NCI-H2107 treated with DMSO at 0.1 percent for 48 hours (cell line): ENCODE measurements at regions not wholly inside any gene's neighbourhood (a gene's known extent, or its start where the extent isn't known, plus 50 kb on each side); places are given as distances from the start of the nearest gene placed in this dataset.

Source experiments
- DNase-seq: peaks from one replicate; lab custom pipeline; 2025; ENCODE audit not compliant: unreplicated experiment; lab: John Stamatoyannopoulos, UW

DNA sequence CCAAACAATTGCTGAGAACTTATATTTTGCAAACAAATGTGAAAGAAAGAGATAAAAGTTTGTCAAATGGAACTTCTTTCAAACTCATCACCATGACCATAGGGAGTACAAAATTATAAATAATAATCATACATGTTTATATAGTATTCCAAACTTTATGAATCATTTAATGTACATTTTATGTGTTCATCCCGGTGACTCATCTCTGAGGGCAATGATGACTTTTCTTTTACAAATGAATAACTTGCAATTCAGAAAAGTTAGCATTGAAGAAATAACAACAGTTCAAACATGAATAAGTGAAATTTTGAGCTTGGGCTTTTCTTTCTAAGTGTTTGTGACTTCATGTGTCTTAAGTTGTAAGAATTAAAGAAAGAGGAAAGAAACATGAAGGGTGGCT is 66.3 kb upstream of the CDH8 start:
- no peak for DNase-seq

DNA sequence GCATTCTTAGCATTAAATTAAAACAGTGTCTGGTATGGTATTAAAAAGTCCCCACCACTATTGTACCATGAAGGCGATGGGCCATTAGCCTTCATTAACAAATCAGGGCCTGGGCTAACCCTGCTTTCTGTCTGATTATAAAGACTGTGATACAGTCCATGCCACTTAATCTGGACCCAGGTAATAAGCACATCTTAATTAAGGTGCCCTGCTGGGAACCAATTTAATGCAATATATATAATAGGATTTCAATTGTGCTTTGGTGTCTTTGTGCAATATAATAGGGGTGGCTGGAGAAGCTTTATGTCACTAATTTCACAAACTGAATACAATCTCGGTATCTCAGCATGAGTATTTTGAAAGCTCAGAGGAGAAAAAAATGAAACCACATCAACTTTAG is 64.4 kb upstream of the CDH8 start:
- no peak for DNase-seq

DNA sequence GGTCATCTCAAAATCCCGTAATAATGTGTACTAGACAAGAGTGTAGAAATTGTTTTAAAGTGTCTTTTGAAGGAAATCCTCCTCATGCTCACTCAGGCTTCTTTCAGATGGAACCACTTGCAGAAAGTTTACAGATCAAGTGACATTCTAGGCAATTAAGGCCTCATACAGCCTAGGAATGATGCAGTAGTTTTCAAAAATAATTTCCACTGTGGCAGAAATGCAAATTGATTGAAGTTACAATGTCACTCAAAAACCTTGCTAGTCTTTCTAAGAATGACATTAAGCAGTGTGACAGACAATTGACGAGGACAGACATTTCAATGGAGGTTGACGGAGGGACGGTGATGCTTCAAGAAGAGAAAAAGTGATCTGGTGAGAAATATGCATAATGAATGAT is 53.5 kb upstream of the CDH8 start:
- no peak for DNase-seq

DNA sequence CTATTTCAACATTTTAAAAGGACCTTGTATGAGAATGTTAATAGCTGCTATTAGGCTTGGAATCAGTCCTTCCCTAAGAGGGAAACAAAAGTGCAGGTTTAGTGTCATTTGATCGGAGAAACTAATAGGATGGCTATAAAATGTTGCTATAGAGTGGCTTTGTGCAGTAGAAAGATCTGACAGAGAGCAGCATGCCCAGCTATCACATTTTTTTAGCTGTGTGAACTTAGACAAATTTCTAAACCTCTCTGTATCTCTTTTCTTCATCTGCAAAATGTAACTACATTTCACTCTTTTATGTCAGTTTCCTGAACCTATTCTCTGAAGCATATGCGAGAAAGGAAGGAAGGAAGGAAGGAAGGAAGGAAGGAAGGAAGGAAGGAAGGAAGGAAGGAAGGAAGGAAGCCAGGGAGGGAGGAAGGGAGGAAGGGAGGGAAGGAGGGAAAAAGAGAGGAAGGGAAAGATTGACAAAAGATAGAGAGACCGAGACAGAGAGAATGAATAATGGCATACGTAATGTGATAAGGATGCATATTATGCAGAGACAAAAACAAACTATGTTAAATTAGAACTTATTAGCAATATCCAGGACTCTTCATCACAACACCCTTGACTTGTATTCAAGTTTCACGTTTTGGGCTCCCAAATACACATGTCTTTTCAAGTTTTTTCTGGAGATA is 52.6 kb upstream of the CDH8 start:
- DNase-seq = no peak
